Spleen (tissue), 7 donors: ENCODE measurements at regions not wholly inside any gene's neighbourhood (a gene's known extent, or its start where the extent isn't known, plus 50 kb on each side); places are given as distances from the start of the nearest gene placed in this dataset.

ENCODE experiments used
- CTCF ChIP-seq, 11 experiments: fragments of 200-600 bp in 7 of 11; fragments of 450-650 bp in 4 of 11; sonication (generic) in 4 of 11; IDR thresholded peaks in 8 of 11; conservative IDR thresholded peaks in 3 of 11; 1 replicate in 7 of 11; 2 replicates in 4 of 11; pipeline versions ENCODE4 v1.4.0 to v1.8.0; 2016 to 2021; ENCODE audit warnings: antibody characterized with exemption in 11 of 11, inconsistent platforms in 4 of 11, mild to moderate bottlenecking in 1 of 11
- POLR2A ChIP-seq, 3 donors: fragments of 450-650 bp; IDR thresholded peaks; one replicate each; pipeline ENCODE4 v1.5.1; 2017; ENCODE audit warnings: antibody characterized with exemption in 3 of 3, mild to moderate bottlenecking in 1 of 3
- POLR2AphosphoS5 ChIP-seq, 3 donors: sonication (generic); formaldehyde crosslinking; IDR thresholded peaks; one replicate each; pipeline ENCODE4 v1.5.1; 2017; ENCODE audit warnings: antibody characterized with exemption in 3 of 3
- donor health status: DM: no; HTN: no; CAD: no; lungs with moderate emphysema.
- donor health status: DM: no; HTN: no; CAD: no.
- donor health status: DM: no; HTN: no; CAD: no.

- TF ChIP-seq POLR2AphosphoS5 (IDR thresholded peaks at IDR 0.05) (no peak), POLR2A (IDR thresholded peaks at IDR 0.05) (no peak), CTCF (IDR thresholded peaks at IDR 0.05 in 8 of 11, conservative IDR thresholded peaks at IDR 0.05 in 3 of 11) (no peak)
Observed at GRCh38 chr15:48046813-48047438, 73.9 kb upstream of the SLC24A5 start.
